ENCODE measurements at regions not wholly inside any gene's neighbourhood (a gene's known extent, or its start where the extent isn't known, plus 50 kb on each side); places are given as distances from the start of the nearest gene placed in this dataset.

GRCh38 chr5:108459769-108460168 is 77.9 kb upstream of the FBXL17 start (continued):
- TF ChIP-seq BCLAF1 (IDR thresholded peaks at IDR 0.05) (no peak), SMAD5 (IDR thresholded peaks at IDR 0.05; ENCODE audit: low read depth) (no peak), IRF4 (IDR thresholded peaks at IDR 0.05; ENCODE audit: low read depth, low read length) (no peak), EZH2 (IDR thresholded peaks at IDR 0.05; ENCODE audit: borderline replicate concordance, control insufficient read depth, low read depth, low read length) (no peak), MYB (IDR thresholded peaks at IDR 0.05; ENCODE audit: borderline replicate concordance, low read depth, low read length) (no peak), YY1 (IDR thresholded peaks at IDR 0.05; ENCODE audit: low read depth, low read length) (no peak), E2F4 (IDR thresholded peaks at IDR 0.05; ENCODE audit: low read depth, low read length) (no peak), ZBTB33 (IDR thresholded peaks at IDR 0.05) (no peak), ZNF384 (IDR thresholded peaks at IDR 0.05; ENCODE audit: borderline replicate concordance, low read depth, low read length) (no peak), BCL11A (IDR thresholded peaks at IDR 0.05; ENCODE audit: low read depth, low read length) (no peak)

All from GM12878 (cell line).